ENCODE measurements at regions not wholly inside any gene's neighbourhood (a gene's known extent, or its start where the extent isn't known, plus 50 kb on each side); places are given as distances from the start of the nearest gene placed in this dataset.

DNA sequence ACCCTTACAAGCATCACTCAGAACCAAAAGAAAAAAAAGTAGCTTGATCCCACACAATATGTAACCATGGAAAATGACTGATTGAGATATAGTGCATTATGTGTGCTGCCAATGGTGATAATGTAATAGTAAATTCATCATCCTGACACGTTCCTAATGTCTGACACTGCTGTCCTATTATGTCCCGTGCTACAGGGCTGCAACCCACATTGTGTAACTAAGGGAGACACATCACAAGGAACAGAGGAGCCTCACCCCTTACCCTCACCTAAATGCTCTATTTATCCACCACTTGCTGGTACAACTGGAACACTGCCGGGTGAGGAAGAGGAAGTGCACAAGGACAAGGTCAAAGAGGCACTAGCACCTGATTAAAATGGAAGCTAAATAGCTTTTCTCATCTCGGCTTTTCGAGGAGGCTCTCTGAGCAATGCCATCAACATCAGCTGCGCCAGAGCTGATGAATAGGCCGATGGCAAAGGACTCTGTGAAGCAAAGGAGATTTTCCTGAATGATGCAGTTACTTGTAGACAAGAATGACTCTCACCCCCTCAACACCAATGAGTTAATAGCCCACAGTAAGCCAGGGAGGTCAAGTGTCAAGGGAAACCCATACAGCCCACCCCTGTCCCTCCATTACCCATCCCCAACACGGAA, 181.6 kb downstream of the HNRNPD start:
- no peaks in the 10 kb centered on the region for H3K27me3 ChIP-seq (ENCODE audit: control insufficient read depth, insufficient read depth, low read length)
- H3K36me3 Mint-ChIP-seq = no peaks in the 10 kb centered on the region
- H3K4me3 Mint-ChIP-seq = no peak overlapping the region
- WGBS (ENCODE audit: insufficient coverage) = 90% methylated on average over 7 of the region's 8 CpGs
- ATAC-seq (no peak), DNase-seq (no peak)
- H3K27me3 Mint-ChIP-seq (ENCODE audit: low read depth in 2 of 2) = peaks cover 0 to 8% of the 10 kb centered on the region in 2 donors
- H3K36me3 ChIP-seq (ENCODE audit: control insufficient read depth, insufficient read depth, low read length) = no peaks in the 10 kb centered on the region
- H3K4me1 Mint-ChIP-seq = no peaks in the 10 kb centered on the region
- H3K9me3 ChIP-seq (ENCODE audit: control insufficient read depth, insufficient read depth, low read length) = no peaks in the 10 kb centered on the region
- no peaks in the 10 kb centered on the region for H3K9me3 Mint-ChIP-seq
- no peak overlapping the region for H3K27ac ChIP-seq (ENCODE audit: low read length)
- TF ChIP-seq CTCF (IDR thresholded peaks at IDR 0.05) = no peak
- no peak overlapping the region for H3K27ac Mint-ChIP-seq
- H3K4me1 ChIP-seq (ENCODE audit: control insufficient read depth, insufficient read depth, low read length) = no peaks in the 10 kb centered on the region
- intact Hi-C loops (cut with micrococcal nuclease) = no loop called here
- H3K4me3 ChIP-seq (ENCODE audit: low read length) = no peak overlapping the region

DNA sequence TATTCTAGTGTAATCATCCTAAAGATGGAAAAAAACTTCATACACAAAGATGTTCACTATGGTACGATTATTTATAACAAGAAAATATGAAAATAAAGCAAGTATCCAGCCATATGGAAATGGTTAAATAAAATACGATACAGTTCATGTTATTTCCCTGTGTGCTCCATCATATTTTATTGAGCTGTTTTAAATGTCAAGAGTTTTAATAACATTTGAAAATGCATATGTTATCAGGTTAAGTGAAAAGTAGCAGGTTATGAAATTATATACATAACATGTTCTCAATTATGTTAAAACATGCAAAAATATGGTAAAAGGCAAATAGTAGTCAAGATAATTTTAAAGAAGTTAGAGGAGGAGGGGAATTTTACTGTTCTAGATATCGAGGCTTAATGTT, 192.0 kb downstream of the HNRNPD start:
- DNase-seq = no peak
- H3K4me3 Mint-ChIP-seq = no peak overlapping the region
- H3K9me3 Mint-ChIP-seq = peaks cover 2 to 3% of the 10 kb centered on the region in 2 donors
- H3K4me1 ChIP-seq (ENCODE audit: control insufficient read depth, insufficient read depth, low read length) = no peaks in the 10 kb centered on the region
- peaks cover 7 to 12% of the 10 kb centered on the region in 2 donors for H3K27me3 Mint-ChIP-seq (ENCODE audit: low read depth in 2 of 2)
- no peak overlapping the region for H3K27ac ChIP-seq (ENCODE audit: low read length)
- no peaks in the 10 kb centered on the region for H3K9me3 ChIP-seq (ENCODE audit: control insufficient read depth, insufficient read depth, low read length)
- no peak for TF ChIP-seq CTCF (IDR thresholded peaks at IDR 0.05)
- no peaks in the 10 kb centered on the region for H3K27me3 ChIP-seq (ENCODE audit: control insufficient read depth, insufficient read depth, low read length)
- no peaks in the 10 kb centered on the region for H3K36me3 Mint-ChIP-seq
- no peaks in the 10 kb centered on the region for H3K4me1 Mint-ChIP-seq
- 100% methylated on average over 2 of the region's 3 CpGs for WGBS (ENCODE audit: insufficient coverage)
- H3K27ac Mint-ChIP-seq = no peak overlapping the region
- ATAC-seq = no peak
- H3K4me3 ChIP-seq (ENCODE audit: low read length) = no peak overlapping the region
- H3K36me3 ChIP-seq (ENCODE audit: control insufficient read depth, insufficient read depth, low read length) = no peaks in the 10 kb centered on the region
- intact Hi-C loops (cut with micrococcal nuclease) = no loop called here

DNA sequence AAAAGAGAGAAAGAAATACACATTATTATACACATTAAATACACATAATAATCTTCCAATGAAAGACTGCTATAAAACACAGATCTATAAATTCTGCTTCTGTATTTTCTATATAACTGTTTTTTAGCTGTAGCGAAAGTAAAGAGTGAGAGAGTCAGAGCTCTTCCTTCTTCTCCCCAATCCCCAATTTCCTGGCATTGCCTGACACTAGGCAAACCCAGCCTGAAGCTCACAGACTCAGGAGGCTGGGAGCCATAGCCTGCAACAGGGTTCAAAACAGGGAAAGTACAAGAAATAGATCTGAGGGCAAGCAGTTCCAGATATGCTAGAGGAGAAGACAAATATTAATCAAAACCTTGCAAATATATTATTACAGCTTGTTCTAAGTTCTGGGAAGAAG, 201.6 kb downstream of the HNRNPD start:
- DNase-seq (no peak), ATAC-seq (no peak)
- Histone ChIP-seq H3K27ac (ENCODE audit: low read length) (no peak overlapping the region), H3K27me3 (ENCODE audit: control insufficient read depth, insufficient read depth, low read length) (no peaks in the 10 kb centered on the region), H3K4me3 (ENCODE audit: low read length) (no peak overlapping the region), H3K36me3 (ENCODE audit: control insufficient read depth, insufficient read depth, low read length) (no peaks in the 10 kb centered on the region), H3K4me1 (ENCODE audit: control insufficient read depth, insufficient read depth, low read length) (no peaks in the 10 kb centered on the region), H3K9me3 (ENCODE audit: control insufficient read depth, insufficient read depth, low read length) (peaks cover 6% of the 10 kb centered on the region)
- Mint-ChIP-seq H3K27me3 (ENCODE audit: low read depth in 2 of 2) (peaks cover 0 to 5% of the 10 kb centered on the region in 2 donors), H3K36me3 (no peaks in the 10 kb centered on the region), H3K9me3 (peaks cover 0 to 2% of the 10 kb centered on the region in 2 donors), H3K4me3 (no peak overlapping the region), H3K27ac (no peak overlapping the region), H3K4me1 (no peaks in the 10 kb centered on the region)
- TF ChIP-seq CTCF (IDR thresholded peaks at IDR 0.05) = no peak
- WGBS (ENCODE audit: insufficient coverage) = no CpG with 5 or more reads among the region's 1 CpG
- intact Hi-C loops (cut with micrococcal nuclease) = no loop called here

DNA sequence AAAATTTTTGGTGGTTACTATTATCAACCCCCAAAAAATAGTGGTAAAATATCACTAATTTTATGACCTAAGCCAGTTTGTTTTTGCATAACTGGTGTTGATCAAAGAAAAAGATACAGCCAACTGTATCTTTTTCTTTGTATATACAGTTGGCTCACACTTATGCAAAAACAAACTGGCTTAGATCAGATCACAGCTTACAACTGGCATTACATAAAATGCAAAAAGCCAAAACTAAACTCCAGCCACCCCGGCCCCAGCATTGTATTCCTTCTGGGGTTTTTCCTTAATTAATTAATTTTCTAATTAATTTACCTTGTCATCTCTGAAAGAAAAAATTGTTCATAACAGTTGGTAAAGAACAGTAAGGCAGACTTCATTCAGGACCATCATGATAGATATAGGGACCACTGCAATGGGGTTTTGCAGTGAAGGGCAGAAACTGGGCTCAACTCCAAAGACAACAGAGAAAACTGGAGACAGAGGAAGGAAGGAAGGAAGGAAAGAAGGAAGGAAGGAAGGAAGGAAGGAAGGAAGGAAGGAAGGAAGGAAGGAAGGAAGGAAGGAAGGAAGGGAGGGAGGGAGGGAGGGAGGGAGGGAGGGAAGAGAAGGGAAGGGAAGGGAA, 202.1 kb downstream of the HNRNPD start:
- no peak overlapping the region for H3K27ac ChIP-seq (ENCODE audit: low read length)
- Mint-ChIP-seq H3K4me3 (no peak overlapping the region), H3K27me3 (ENCODE audit: low read depth in 2 of 2) (peaks cover 0 to 4% of the 10 kb centered on the region in 2 donors), H3K4me1 (no peaks in the 10 kb centered on the region), H3K36me3 (no peaks in the 10 kb centered on the region), H3K27ac (no peak overlapping the region), H3K9me3 (peaks cover 0 to 2% of the 10 kb centered on the region in 2 donors)
- peaks cover 6% of the 10 kb centered on the region for H3K9me3 ChIP-seq (ENCODE audit: control insufficient read depth, insufficient read depth, low read length)
- ATAC-seq (no peak), DNase-seq (no peak)
- no peaks in the 10 kb centered on the region for H3K4me1 ChIP-seq (ENCODE audit: control insufficient read depth, insufficient read depth, low read length)
- no peaks in the 10 kb centered on the region for H3K36me3 ChIP-seq (ENCODE audit: control insufficient read depth, insufficient read depth, low read length)
- no peak for TF ChIP-seq CTCF (IDR thresholded peaks at IDR 0.05)
- H3K4me3 ChIP-seq (ENCODE audit: low read length) = no peak overlapping the region
- H3K27me3 ChIP-seq (ENCODE audit: control insufficient read depth, insufficient read depth, low read length) = no peaks in the 10 kb centered on the region
- intact Hi-C loops (cut with micrococcal nuclease) = no loop called here
- no CpG with 5 or more reads among the region's 1 CpG for WGBS (ENCODE audit: insufficient coverage)

Measured in natural killer cell (primary cell).